Endothelial cell of umbilical vein (primary cell): ENCODE measurements at regions not wholly inside any gene's neighbourhood (a gene's known extent, or its start where the extent isn't known, plus 50 kb on each side); places are given as distances from the start of the nearest gene placed in this dataset.

Experiments used
- BruUV-seq: library from RNA; stranded (reverse); fragments of 400-500 nt; replicated peaks from 2 replicates; lab custom pipeline; 2021; lab: Mats Ljungman, UMichigan
- CTCF ChIA-PET: fragments of 300-600, 350-600 bp; sonication (Branson Sonifier 250); formaldehyde crosslinking; loops from one replicate; lab custom pipeline; 2021; ENCODE audit warnings: antibody characterized with exemption, inconsistent platforms; lab: Charles Lee
- POLR2A ChIA-PET: fragments of 300-600, 350-600 bp; sonication (Branson Sonifier 250); formaldehyde crosslinking; loops from one replicate; lab custom pipeline; 2021; ENCODE audit warnings: antibody characterized with exemption, inconsistent platforms; lab: Charles Lee
- DNase-seq: peaks from one replicate; pipeline ENCODE4 v3.0.0-alpha.2; 2011; ENCODE audit warnings: low read depth, low spot score
- FAIRE-seq: peaks from 2 replicates; lab custom pipeline; 2011; peaks lifted over from hg19 to GRCh38; lab: Jason Lieb, UNC
- H2AFZ ChIP-seq: 2 replicates; pipeline ENCODE4 v1.6.0; 2012; ENCODE audit warnings: low read depth, low read length, control low read depth, inconsistent platforms
- H3K27ac ChIP-seq: 2 replicates; pipeline ENCODE4 v1.5.1; 2011; ENCODE audit warnings: low read depth, mild to moderate bottlenecking, control low read depth, low read length, moderate library complexity; ENCODE audit not compliant: insufficient read depth
- H3K27me3 ChIP-seq, 2 experiments: 2 replicates each; pipeline versions ENCODE4 v1.6.0 to v1.6.1; 2011; ENCODE audit warnings: low read length in 2 of 2, mixed read lengths in 1 of 2; ENCODE audit not compliant: control insufficient read depth in 2 of 2, insufficient read depth in 2 of 2
- H3K36me3 ChIP-seq, 2 experiments: 2 replicates in 1 of 2; 3 replicates in 1 of 2; pipeline ENCODE4 v1.5.1; 2011; ENCODE audit warnings: low read length in 2 of 2, mild to moderate bottlenecking in 1 of 2, moderate library complexity in 1 of 2; ENCODE audit not compliant: control insufficient read depth in 2 of 2, insufficient read depth in 2 of 2; ENCODE audit errors: extremely low read depth in 1 of 2
- H3K4me1 ChIP-seq: 3 replicates; pipeline ENCODE4 v1.5.1; 2011; ENCODE audit warnings: mild to moderate bottlenecking, low read length; ENCODE audit not compliant: control insufficient read depth, insufficient read depth; ENCODE audit errors: extremely low read depth
- H3K4me2 ChIP-seq: 2 replicates; pipeline ENCODE4 v1.6.1; 2011; ENCODE audit warnings: low read length, control low read depth, mixed read lengths; ENCODE audit not compliant: insufficient read depth
- H3K4me3 ChIP-seq, 3 experiments: fragments of 200-600 bp in 1 of 3; sonication (generic), shearing (Covaris generic) in 1 of 3; replicated peaks in 1 of 3; 2 replicates each; pipeline ENCODE4 v1.5.1; 2011 to 2016; ENCODE audit warnings: control low read depth in 3 of 3, low read length in 3 of 3, mild to moderate bottlenecking in 2 of 3, inconsistent platforms in 1 of 3, low read depth in 1 of 3, moderate library complexity in 1 of 3; ENCODE audit not compliant: insufficient read depth in 1 of 3
- H3K79me2 ChIP-seq: 2 replicates; pipeline ENCODE4 v1.6.0; 2012; ENCODE audit warnings: low read length, inconsistent platforms; ENCODE audit not compliant: control insufficient read depth, insufficient read depth
- H3K9ac ChIP-seq: replicated peaks from 2 replicates; pipeline ENCODE3; 2011; ENCODE audit warnings: low read length, control low read depth; ENCODE audit not compliant: insufficient read depth; ENCODE audit errors: extremely low read depth
- H3K9me1 ChIP-seq: replicated peaks from 3 replicates; pipeline ENCODE4 v1.6.0; 2011; ENCODE audit warnings: mild to moderate bottlenecking, low read length; ENCODE audit not compliant: control insufficient read depth, insufficient read depth; ENCODE audit errors: extremely low read depth
- H3K9me3 ChIP-seq: replicated peaks from 2 replicates; pipeline ENCODE4 v1.5.1; 2012; ENCODE audit warnings: low read length, inconsistent platforms; ENCODE audit not compliant: control insufficient read depth, insufficient read depth
- H4K20me1 ChIP-seq: replicated peaks from 2 replicates; pipeline ENCODE3; 2011; ENCODE audit warnings: mild to moderate bottlenecking, low read length; ENCODE audit not compliant: control insufficient read depth, insufficient read depth; ENCODE audit errors: extremely low read depth
- CTCF ChIP-seq, 2 donors: IDR thresholded peaks; 1 replicate in 1 of 2; 2 replicates in 1 of 2; pipeline ENCODE4 v1.5.1; 2011; ENCODE audit warnings: low read length in 2 of 2, mild to moderate bottlenecking in 2 of 2, moderate library complexity in 2 of 2, control low read depth in 1 of 2, inconsistent platforms in 1 of 2, low read depth in 1 of 2; ENCODE audit not compliant: insufficient read depth in 1 of 2; ENCODE audit errors: extremely low read depth in 1 of 2
- EZH2 ChIP-seq: IDR thresholded peaks from 2 replicates; pipeline ENCODE4 v1.6.1; 2012; ENCODE audit warnings: borderline replicate concordance, low read depth, mild to moderate bottlenecking, moderate library complexity, low read length, inconsistent platforms; ENCODE audit not compliant: severe bottlenecking
- FOS ChIP-seq: IDR thresholded peaks from 2 replicates; pipeline ENCODE4 v1.6.1; 2011; ENCODE audit warnings: mild to moderate bottlenecking, low read length, moderate library complexity, borderline replicate concordance; ENCODE audit not compliant: insufficient read depth
- GATA2 ChIP-seq: IDR thresholded peaks from 2 replicates; pipeline ENCODE4 v1.7.0; 2011; ENCODE audit warnings: low read depth, mild to moderate bottlenecking, moderate library complexity, mixed read lengths, low read length; ENCODE audit not compliant: insufficient read length, insufficient read depth
- JUN ChIP-seq: IDR thresholded peaks from 2 replicates; pipeline ENCODE4 v1.6.1; 2011; ENCODE audit warnings: borderline replicate concordance, low read depth; ENCODE audit not compliant: insufficient read length, insufficient read depth
- MYC ChIP-seq: IDR thresholded peaks from one replicate; pipeline ENCODE4 v1.6.1; 2011; ENCODE audit warnings: mild to moderate bottlenecking, low read depth, low read length
- POLR2A ChIP-seq: IDR thresholded peaks from 2 replicates; pipeline ENCODE4 v1.6.1; 2012; ENCODE audit warnings: low read depth, mild to moderate bottlenecking, control low read depth, low read length
- POLR2AphosphoS5 ChIP-seq: IDR thresholded peaks from 2 replicates; pipeline ENCODE4 v1.6.1; 2012; ENCODE audit warnings: low read depth, mild to moderate bottlenecking, control low read depth, low read length, moderate library complexity; ENCODE audit not compliant: insufficient read depth
- dilution Hi-C: fragments of 300-500 bp; cut with MboI; formaldehyde crosslinking; loops from one replicate; pipeline ENCODE4 v1.15.0; 2019; ENCODE audit warnings: low sequenced_read_pairs; ENCODE audit not compliant: extremely low pct_ligation_motif_present
- intact Hi-C: fragments of 100-400 bp; cut with micrococcal nuclease; formaldehyde crosslinking; loops from one replicate; pipeline ENCODE4 v1.10.0; 2022

- no peaks in the 10 kb centered on the region for H3K4me1 ChIP-seq
- TF ChIP-seq POLR2AphosphoS5: no peak
- TF ChIP-seq EZH2: no peak
- TF ChIP-seq MYC: no peak
- TF ChIP-seq POLR2A: no peak
- no peak for TF ChIP-seq GATA2
- TF ChIP-seq CTCF (IDR thresholded peaks at IDR 0.05; ENCODE audit: extremely low read depth in 1 of 2, insufficient read depth in 1 of 2, low read depth in 1 of 2, low read length in 2 of 2): no peak
- TF ChIP-seq FOS: no peak
- TF ChIP-seq JUN: no peak
- FAIRE-seq (no peak), DNase-seq (no peak)
- dilution Hi-C loops: no loop called here
- H3K27me3 ChIP-seq: no peaks in the 10 kb centered on the region
- no peak overlapping the region for H3K4me2 ChIP-seq
- no peak overlapping the region for H2AFZ ChIP-seq
- no peaks in the 10 kb centered on the region for H3K9me1 ChIP-seq
- no peaks in the 10 kb centered on the region for H3K36me3 ChIP-seq
- ChIA-PET POLR2A (no interaction called here), CTCF (no interaction called here)
- no peak overlapping the region for H3K4me3 ChIP-seq
- no peaks in the 10 kb centered on the region for H4K20me1 ChIP-seq
- H3K9me3 ChIP-seq: no peaks in the 10 kb centered on the region
- no TSS peak for BruUV-seq
- intact Hi-C loops: no loop called here
- H3K27ac ChIP-seq: no peak overlapping the region
- no peaks in the 10 kb centered on the region for H3K79me2 ChIP-seq
- no peak overlapping the region for H3K9ac ChIP-seq
Measured at GRCh38 chr1:216855810-216856209, 132.6 kb upstream of the ESRRG start.
